OCI-LY3 (cell line): ENCODE measurements at regions not wholly inside any gene's neighbourhood (a gene's known extent, or its start where the extent isn't known, plus 50 kb on each side); places are given as distances from the start of the nearest gene placed in this dataset.

ENCODE experiments used
- EZH2phosphoT487 ChIP-seq: fragments of 200-600 bp; shearing (Covaris generic); IDR thresholded peaks from 2 replicates; pipeline ENCODE4 v1.6.1; 2018; ENCODE audit warnings: antibody characterized with exemption, mixed run types, low read depth
- TF ChIP-seq, protein P1 (sequence below): fragments of 200-600, 300-600 bp; sonication (generic); IDR thresholded peaks from 2 replicates; pipeline ENCODE4 v1.5.1; 2014; ENCODE audit warnings: antibody characterized with exemption, low read length, low read depth

- TF ChIP-seq, protein P1, sequence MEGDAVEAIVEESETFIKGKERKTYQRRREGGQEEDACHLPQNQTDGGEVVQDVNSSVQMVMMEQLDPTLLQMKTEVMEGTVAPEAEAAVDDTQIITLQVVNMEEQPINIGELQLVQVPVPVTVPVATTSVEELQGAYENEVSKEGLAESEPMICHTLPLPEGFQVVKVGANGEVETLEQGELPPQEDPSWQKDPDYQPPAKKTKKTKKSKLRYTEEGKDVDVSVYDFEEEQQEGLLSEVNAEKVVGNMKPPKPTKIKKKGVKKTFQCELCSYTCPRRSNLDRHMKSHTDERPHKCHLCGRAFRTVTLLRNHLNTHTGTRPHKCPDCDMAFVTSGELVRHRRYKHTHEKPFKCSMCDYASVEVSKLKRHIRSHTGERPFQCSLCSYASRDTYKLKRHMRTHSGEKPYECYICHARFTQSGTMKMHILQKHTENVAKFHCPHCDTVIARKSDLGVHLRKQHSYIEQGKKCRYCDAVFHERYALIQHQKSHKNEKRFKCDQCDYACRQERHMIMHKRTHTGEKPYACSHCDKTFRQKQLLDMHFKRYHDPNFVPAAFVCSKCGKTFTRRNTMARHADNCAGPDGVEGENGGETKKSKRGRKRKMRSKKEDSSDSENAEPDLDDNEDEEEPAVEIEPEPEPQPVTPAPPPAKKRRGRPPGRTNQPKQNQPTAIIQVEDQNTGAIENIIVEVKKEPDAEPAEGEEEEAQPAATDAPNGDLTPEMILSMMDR = no peak
- TF ChIP-seq EZH2phosphoT487 = no peak
Observed at GRCh38 chr14:27371868-27372267, 774.0 kb upstream of the NOVA1 start.
